PFSK-1 (cell line): ENCODE measurements at regions not wholly inside any gene's neighbourhood (a gene's known extent, or its start where the extent isn't known, plus 50 kb on each side); places are given as distances from the start of the nearest gene placed in this dataset.

Experiments
- POLR2AphosphoS5 ChIP-seq: IDR thresholded peaks from 2 replicates; pipeline ENCODE4 v1.6.1; 2012; ENCODE audit warnings: low read depth, mild to moderate bottlenecking, control low read depth, low read length, moderate library complexity
- SIN3A ChIP-seq: IDR thresholded peaks from 2 replicates; pipeline ENCODE4 v1.6.1; 2012; ENCODE audit warnings: mild to moderate bottlenecking, low read length, moderate library complexity, borderline replicate concordance; ENCODE audit not compliant: insufficient read depth
- TAF1 ChIP-seq: IDR thresholded peaks from 2 replicates; pipeline ENCODE4 v1.6.1; 2012; ENCODE audit warnings: low read length, control low read depth, borderline replicate concordance; ENCODE audit not compliant: insufficient read depth

DNA sequence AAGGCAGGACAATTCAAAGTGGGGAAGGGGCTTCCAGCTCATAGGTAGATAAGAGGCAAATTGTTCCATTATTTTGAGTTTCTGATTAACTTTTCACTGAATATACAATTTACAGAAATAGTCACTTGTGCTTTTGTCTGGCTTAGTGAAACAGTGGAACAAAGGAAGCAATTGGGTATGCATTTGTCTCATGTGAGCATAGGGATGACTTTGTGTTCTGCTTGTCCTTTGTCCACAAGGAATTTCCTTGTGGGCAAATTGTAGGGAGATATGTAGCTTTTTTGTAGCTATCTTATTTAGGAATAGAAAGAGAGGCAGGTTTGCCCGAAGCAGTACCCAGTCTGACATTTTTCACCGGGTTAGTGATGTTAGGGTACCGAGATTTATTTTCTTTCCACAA is 1224.8 kb downstream of the SLITRK1 start:
- TF ChIP-seq TAF1 (no peak), POLR2AphosphoS5 (no peak), SIN3A (no peak)
